H1 (cell line): ENCODE measurements at regions not wholly inside any gene's neighbourhood (a gene's known extent, or its start where the extent isn't known, plus 50 kb on each side); places are given as distances from the start of the nearest gene placed in this dataset.
"Not testable (repeated sequence)": the region's sequence is repeated elsewhere in the genome, so short reads cannot be mapped to it uniquely, and the experiment has no call there.

Experiments used
- CTCF ChIA-PET: fragments of 300-600 bp; sonication (Branson Sonifier 250); formaldehyde crosslinking; loops from one replicate; lab custom pipeline; 2021; ENCODE audit not compliant: partially characterized antibody; lab: Charles Lee
- POLR2A ChIA-PET: fragments of 300-600 bp; sonication (Branson Sonifier 250); formaldehyde crosslinking; loops from one replicate; lab custom pipeline; 2021; ENCODE audit warnings: inconsistent platforms; ENCODE audit not compliant: partially characterized antibody; lab: Charles Lee
- DNase-seq, 2 experiments: peaks; one replicate each; pipeline versions ENCODE4 v3.0.0 to v3.0.0-alpha.2; 2010 to 2022; ENCODE audit warnings: low spot score in 2 of 2, low read depth in 1 of 2, mixed read lengths in 1 of 2
- FAIRE-seq: peaks from 2 replicates; lab custom pipeline; 2011; peaks lifted over from hg19 to GRCh38; lab: Jason Lieb, UNC
- H2AFZ ChIP-seq: 2 replicates; pipeline ENCODE4 v1.8.1; 2012; ENCODE audit warnings: low read length, inconsistent platforms
- H2AK5ac ChIP-seq: 2 replicates; pipeline ENCODE4 v1.6.1; 2013; ENCODE audit warnings: low read depth, low read length
- H2BK120ac ChIP-seq: replicated peaks from 2 replicates; pipeline ENCODE3; 2013; ENCODE audit warnings: low read depth, low read length, inconsistent platforms
- H2BK12ac ChIP-seq: 2 replicates; pipeline ENCODE4 v1.6.1; 2013; ENCODE audit warnings: low read depth, low read length
- H2BK15ac ChIP-seq: 2 replicates; pipeline ENCODE4 v1.6.1; 2013; ENCODE audit warnings: low read length
- H2BK20ac ChIP-seq: 2 replicates; pipeline ENCODE4 v1.6.1; 2013; ENCODE audit warnings: low read length
- H2BK5ac ChIP-seq: 2 replicates; pipeline ENCODE4 v1.6.1; 2013; ENCODE audit warnings: low read depth, low read length
- H3K14ac ChIP-seq: 2 replicates; pipeline ENCODE4 v1.6.1; 2013; ENCODE audit warnings: inconsistent platforms; ENCODE audit not compliant: insufficient read length
- H3K18ac ChIP-seq: 2 replicates; pipeline ENCODE4 v1.6.1; 2013; ENCODE audit warnings: low read length; ENCODE audit errors: extremely low read depth
- H3K23ac ChIP-seq: 2 replicates; pipeline ENCODE4 v1.6.1; 2013; ENCODE audit warnings: inconsistent platforms; ENCODE audit not compliant: insufficient read length
- H3K23me2 ChIP-seq: 2 replicates; pipeline ENCODE4 v1.6.1; 2013; ENCODE audit warnings: low read depth, low read length
- H3K27ac ChIP-seq: 2 replicates; pipeline ENCODE4 v1.6.1; 2011; ENCODE audit warnings: low read depth, low read length, inconsistent platforms
- H3K27me3 ChIP-seq, 4 experiments: replicated peaks in 1 of 4; 1 replicate in 1 of 4; 2 replicates in 3 of 4; pipeline versions ENCODE4 v1.6.1 to v1.8.1; 2011 to 2013; ENCODE audit warnings: low read length in 3 of 4, mild to moderate bottlenecking in 3 of 4, inconsistent platforms in 2 of 4, mixed read lengths in 2 of 4, moderate library complexity in 1 of 4; ENCODE audit not compliant: control insufficient read depth in 3 of 4, insufficient read depth in 3 of 4; ENCODE audit errors: extremely low read depth in 1 of 4
- H3K36me3 ChIP-seq, 4 experiments: 2 replicates each; pipeline versions ENCODE4 v1.6.1 to v1.8.1; 2011 to 2013; ENCODE audit warnings: mild to moderate bottlenecking in 4 of 4, low read length in 3 of 4, moderate library complexity in 2 of 4, control low read depth in 1 of 4, inconsistent platforms in 1 of 4; ENCODE audit not compliant: insufficient read depth in 4 of 4, control insufficient read depth in 2 of 4
- H3K4ac ChIP-seq: replicated peaks from 2 replicates; pipeline ENCODE3; 2013; ENCODE audit warnings: low read length, low read depth, mixed read lengths, inconsistent platforms; ENCODE audit not compliant: insufficient read length
- H3K4me1 ChIP-seq, 4 experiments: replicated peaks in 1 of 4; 1 replicate in 1 of 4; 2 replicates in 3 of 4; pipeline versions ENCODE4 v1.6.1 to v1.8.1; 2011 to 2013; ENCODE audit warnings: low read length in 3 of 4, inconsistent platforms in 2 of 4, mixed read lengths in 1 of 4; ENCODE audit not compliant: insufficient read depth in 4 of 4, control insufficient read depth in 3 of 4
- H3K4me2 ChIP-seq, 2 experiments: 2 replicates each; pipeline versions ENCODE4 v1.6.1 to v1.8.1; 2011 to 2013; ENCODE audit warnings: low read depth in 2 of 2, low read length in 2 of 2, control low read depth in 1 of 2, inconsistent platforms in 1 of 2, mild to moderate bottlenecking in 1 of 2; ENCODE audit not compliant: insufficient read depth in 1 of 2
- H3K4me3 ChIP-seq, 4 experiments: fragments of 200-600, 300-600 bp in 1 of 4; sonication (generic), shearing (Covaris generic), sonication (Bioruptor Twin) in 1 of 4; 2 replicates each; pipeline versions ENCODE4 v1.5.1 to v1.8.1; 2011 to 2016; ENCODE audit warnings: low read length in 4 of 4, low read depth in 3 of 4, control low read depth in 2 of 4, inconsistent platforms in 2 of 4, mild to moderate bottlenecking in 2 of 4, mixed read lengths in 1 of 4, moderate library complexity in 1 of 4; ENCODE audit not compliant: insufficient read depth in 2 of 4; ENCODE audit errors: extremely low read depth in 1 of 4
- H3K56ac ChIP-seq: replicated peaks from 2 replicates; pipeline ENCODE3; 2013; ENCODE audit warnings: low read depth, mild to moderate bottlenecking, mixed read lengths, low read length, inconsistent platforms; ENCODE audit not compliant: insufficient read length
- H3K79me1 ChIP-seq: 2 replicates; pipeline ENCODE4 v1.6.1; 2013; ENCODE audit warnings: low read depth, low read length, control low read depth
- H3K79me2 ChIP-seq, 2 experiments: 2 replicates each; pipeline versions ENCODE4 v1.6.1 to v1.8.1; 2012 to 2013; ENCODE audit warnings: low read length in 2 of 2, mild to moderate bottlenecking in 2 of 2, inconsistent platforms in 1 of 2; ENCODE audit not compliant: insufficient read depth in 2 of 2, control insufficient read depth in 1 of 2
- H3K9ac ChIP-seq, 4 experiments: replicated peaks in 1 of 4; 1 replicate in 1 of 4; 2 replicates in 3 of 4; pipeline versions ENCODE4 v1.6.1 to v1.8.1; 2011 to 2013; ENCODE audit warnings: low read depth in 3 of 4, low read length in 3 of 4, control low read depth in 2 of 4, mild to moderate bottlenecking in 2 of 4, moderate library complexity in 2 of 4, inconsistent platforms in 1 of 4; ENCODE audit errors: extremely low read depth in 1 of 4
- H3K9me3 ChIP-seq, 2 experiments: 2 replicates each; pipeline versions ENCODE4 v1.6.1 to v1.8.1; 2012 to 2013; ENCODE audit warnings: mild to moderate bottlenecking in 2 of 2, moderate library complexity in 2 of 2, control low read depth in 1 of 2, inconsistent platforms in 1 of 2, low read depth in 1 of 2, low read length in 1 of 2, mixed read lengths in 1 of 2; ENCODE audit not compliant: insufficient read depth in 2 of 2
- H4K20me1 ChIP-seq, 2 experiments: replicated peaks in 1 of 2; 2 replicates each; pipeline versions ENCODE3 to v1.8.1; 2011 to 2013; ENCODE audit warnings: inconsistent platforms in 2 of 2, low read length in 2 of 2, mild to moderate bottlenecking in 1 of 2; ENCODE audit not compliant: insufficient read depth in 2 of 2, control insufficient read depth in 1 of 2
- H4K5ac ChIP-seq: 2 replicates; pipeline ENCODE4 v1.6.1; 2013; ENCODE audit warnings: low read length, low read depth, mixed read lengths, inconsistent platforms; ENCODE audit not compliant: insufficient read length
- H4K8ac ChIP-seq: 2 replicates; pipeline ENCODE4 v1.8.0; 2013; ENCODE audit warnings: mild to moderate bottlenecking, moderate library complexity, low read length, inconsistent platforms; ENCODE audit not compliant: insufficient read depth; ENCODE audit errors: extremely low read depth
- H4K91ac ChIP-seq: replicated peaks from 2 replicates; pipeline ENCODE3; 2013; ENCODE audit warnings: low read length, mixed read lengths, inconsistent platforms; ENCODE audit not compliant: insufficient read length
- WGBS, 2 experiments: shearing (Covaris generic) in 1 of 2; methylation state at CpG; one replicate each; pipeline versions ENCODE4 v1.1.6 to v1.1.7; 2013 to 2015; ENCODE audit warnings: low lambda C conversion rate in 2 of 2, mixed read lengths in 2 of 2, inconsistent platforms in 1 of 2, low coverage in 1 of 2, missing lambda C conversion rate in 1 of 2; ENCODE audit not compliant: insufficient replicate concordance in 2 of 2, insufficient coverage in 1 of 2, insufficient read length in 1 of 2; ENCODE audit errors: extremely low coverage in 1 of 2, missing lambda C conversion rate in 1 of 2; 5-methylcytosine and 5-hydroxymethylcytosine counted together

DNA sequence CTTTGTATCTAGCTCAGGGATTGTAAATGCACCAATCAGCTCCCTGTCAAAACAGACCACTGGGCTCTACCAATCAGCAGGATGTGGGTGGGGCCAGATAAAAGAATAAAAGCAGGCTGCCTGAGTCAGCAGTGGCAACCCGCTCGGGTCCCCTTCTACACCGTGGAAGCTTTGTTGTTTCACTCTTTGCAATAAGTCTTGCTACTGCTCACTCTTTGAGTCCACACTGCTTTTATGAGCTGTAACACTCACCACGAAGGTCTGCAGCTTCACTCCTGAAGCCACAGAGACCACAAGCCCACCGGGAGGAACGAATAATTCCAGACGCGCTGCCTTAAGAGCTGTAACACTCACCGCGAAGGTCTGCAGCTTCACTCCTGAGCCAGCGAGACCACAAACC lies 110.2 kb upstream of the PLCL2 start:
- H2BK20ac ChIP-seq, H4K8ac ChIP-seq, H4K20me1 ChIP-seq, H3K79me1 ChIP-seq, DNase-seq, H2BK5ac ChIP-seq, H2BK120ac ChIP-seq, H2BK15ac ChIP-seq, H3K23me2 ChIP-seq, H2AK5ac ChIP-seq, H3K79me2 ChIP-seq, H4K5ac ChIP-seq, H2BK12ac ChIP-seq, H3K4ac ChIP-seq, H3K27ac ChIP-seq, H3K9ac ChIP-seq, H3K18ac ChIP-seq, H2AFZ ChIP-seq, H4K91ac ChIP-seq, H3K4me3 ChIP-seq, H3K27me3 ChIP-seq, H3K9me3 ChIP-seq, FAIRE-seq, H3K56ac ChIP-seq, H3K14ac ChIP-seq, H3K36me3 ChIP-seq, H3K23ac ChIP-seq, POLR2A ChIA-PET, H3K4me1 ChIP-seq, H3K4me2 ChIP-seq: not testable (repeated sequence)
- 93% methylated on average over 11 of the region's 11 CpGs; no CpG with 5 or more reads in 1 of the 2 experiments for WGBS, 2 experiments
- CTCF ChIA-PET, result interaction anchor here (0.8 to 1.9 kb wide), 3 partner anchors 8 to 110 kb away, joined by 3 to 8 read pairs (median 4); partner anchors contain the start of gene PLCL2
